Bronchial epithelial cell (primary cell): ENCODE measurements at regions not wholly inside any gene's neighbourhood (a gene's known extent, or its start where the extent isn't known, plus 50 kb on each side); places are given as distances from the start of the nearest gene placed in this dataset.

Source experiments
- DNase-seq: peaks from one replicate; pipeline ENCODE4 v3.0.0-alpha.2; 2010; ENCODE audit warnings: low read depth
- FAIRE-seq: peaks from 2 replicates; lab custom pipeline; 2011; peaks lifted over from hg19 to GRCh38; lab: Jason Lieb, UNC
- H3K27me3 ChIP-seq: 2 replicates; pipeline ENCODE4 v1.5.1; 2011; ENCODE audit warnings: low read length; ENCODE audit not compliant: control insufficient read depth, insufficient read depth
- H3K36me3 ChIP-seq: 2 replicates; pipeline ENCODE4 v1.5.1; 2011; ENCODE audit warnings: low read length; ENCODE audit not compliant: control insufficient read depth, insufficient read depth
- H3K4me3 ChIP-seq: 2 replicates; pipeline ENCODE4 v1.5.1; 2011; ENCODE audit warnings: mild to moderate bottlenecking, low read depth, low read length, control low read depth
- TF ChIP-seq, protein P1 (sequence below): IDR thresholded peaks from 2 replicates; pipeline ENCODE4 v1.5.1; 2011; ENCODE audit warnings: mild to moderate bottlenecking, moderate library complexity, low read length, control low read depth, inconsistent platforms; ENCODE audit not compliant: insufficient read depth, severe bottlenecking

DNA sequence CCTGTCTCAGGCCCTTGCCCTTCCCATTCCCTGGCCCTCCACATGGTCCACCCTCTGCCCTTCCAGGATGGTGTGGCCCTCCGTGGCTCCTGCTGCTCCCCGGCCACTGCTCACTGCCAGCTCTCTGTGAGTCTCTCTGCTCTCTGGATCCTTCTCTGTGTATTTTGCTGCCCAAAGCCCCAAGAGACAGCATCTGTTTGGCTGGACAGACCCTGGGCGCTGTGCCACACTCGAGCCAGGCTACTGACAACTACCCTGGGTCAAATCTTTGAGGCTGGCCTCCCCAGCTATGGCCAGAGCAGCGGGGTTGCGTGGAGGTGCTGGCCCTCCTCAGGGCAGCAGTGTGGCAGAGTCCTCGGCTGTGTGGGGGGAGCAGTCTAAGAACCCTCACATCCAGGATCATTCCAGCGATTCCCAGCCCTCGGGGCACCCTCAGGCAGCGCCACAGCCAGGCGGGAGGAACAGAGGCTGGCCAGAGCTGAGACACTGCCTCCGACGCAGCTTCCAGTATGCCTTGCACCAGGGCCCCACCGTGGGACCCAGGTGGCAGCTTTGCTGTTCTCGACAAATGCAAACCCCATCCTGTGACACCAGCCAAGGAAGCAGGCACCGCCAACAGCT is 139.4 kb upstream of the GLI2 start:
- DNase-seq (no peak), FAIRE-seq (no peak)
- Histone ChIP-seq H3K4me3 (no peak overlapping the region), H3K36me3 (no peaks in the 10 kb centered on the region), H3K27me3 (no peaks in the 10 kb centered on the region)
- TF ChIP-seq, protein P1, sequence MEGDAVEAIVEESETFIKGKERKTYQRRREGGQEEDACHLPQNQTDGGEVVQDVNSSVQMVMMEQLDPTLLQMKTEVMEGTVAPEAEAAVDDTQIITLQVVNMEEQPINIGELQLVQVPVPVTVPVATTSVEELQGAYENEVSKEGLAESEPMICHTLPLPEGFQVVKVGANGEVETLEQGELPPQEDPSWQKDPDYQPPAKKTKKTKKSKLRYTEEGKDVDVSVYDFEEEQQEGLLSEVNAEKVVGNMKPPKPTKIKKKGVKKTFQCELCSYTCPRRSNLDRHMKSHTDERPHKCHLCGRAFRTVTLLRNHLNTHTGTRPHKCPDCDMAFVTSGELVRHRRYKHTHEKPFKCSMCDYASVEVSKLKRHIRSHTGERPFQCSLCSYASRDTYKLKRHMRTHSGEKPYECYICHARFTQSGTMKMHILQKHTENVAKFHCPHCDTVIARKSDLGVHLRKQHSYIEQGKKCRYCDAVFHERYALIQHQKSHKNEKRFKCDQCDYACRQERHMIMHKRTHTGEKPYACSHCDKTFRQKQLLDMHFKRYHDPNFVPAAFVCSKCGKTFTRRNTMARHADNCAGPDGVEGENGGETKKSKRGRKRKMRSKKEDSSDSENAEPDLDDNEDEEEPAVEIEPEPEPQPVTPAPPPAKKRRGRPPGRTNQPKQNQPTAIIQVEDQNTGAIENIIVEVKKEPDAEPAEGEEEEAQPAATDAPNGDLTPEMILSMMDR: no peak

GRCh38 chr2:120596990-120597594 is 138.6 kb upstream of the GLI2 start:
- H3K36me3 ChIP-seq: no peaks in the 10 kb centered on the region
- no peak overlapping the region for H3K4me3 ChIP-seq
- H3K27me3 ChIP-seq: no peaks in the 10 kb centered on the region
- FAIRE-seq: peak; percentile 40
- no peak for DNase-seq
- TF ChIP-seq, protein P1: no peak

DNA sequence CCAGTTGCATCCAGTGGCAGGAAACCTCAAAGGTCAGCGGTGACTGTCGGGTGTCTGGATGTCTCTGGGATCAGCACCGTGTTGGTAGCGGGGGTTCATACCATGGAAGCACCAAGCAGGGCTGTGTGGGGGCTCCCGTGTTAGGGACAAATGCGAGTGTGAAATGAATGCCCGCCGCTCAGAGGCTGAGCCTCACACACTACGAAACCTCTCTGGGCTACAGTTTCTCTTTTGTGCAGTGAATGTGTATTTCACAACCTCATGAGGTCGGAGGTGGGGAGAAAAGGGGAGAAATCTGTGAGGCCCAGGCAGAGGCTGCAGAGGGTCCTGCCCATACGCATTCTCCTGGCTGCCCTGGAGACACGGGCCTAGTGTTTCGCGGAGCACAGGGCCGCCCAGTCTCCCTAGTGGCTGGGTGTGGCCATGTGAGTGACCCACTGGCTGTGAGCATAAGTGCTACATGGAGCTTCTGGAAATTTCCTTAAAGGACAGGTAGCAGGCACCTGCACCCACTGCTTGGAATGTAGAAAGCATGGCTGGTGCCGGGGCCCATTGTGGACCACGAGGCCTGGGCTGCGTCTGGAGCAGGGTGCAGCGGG is 138.0 kb upstream of the GLI2 start:
- peak; percentile 18 for FAIRE-seq
- no peaks in the 10 kb centered on the region for H3K27me3 ChIP-seq

DNA sequence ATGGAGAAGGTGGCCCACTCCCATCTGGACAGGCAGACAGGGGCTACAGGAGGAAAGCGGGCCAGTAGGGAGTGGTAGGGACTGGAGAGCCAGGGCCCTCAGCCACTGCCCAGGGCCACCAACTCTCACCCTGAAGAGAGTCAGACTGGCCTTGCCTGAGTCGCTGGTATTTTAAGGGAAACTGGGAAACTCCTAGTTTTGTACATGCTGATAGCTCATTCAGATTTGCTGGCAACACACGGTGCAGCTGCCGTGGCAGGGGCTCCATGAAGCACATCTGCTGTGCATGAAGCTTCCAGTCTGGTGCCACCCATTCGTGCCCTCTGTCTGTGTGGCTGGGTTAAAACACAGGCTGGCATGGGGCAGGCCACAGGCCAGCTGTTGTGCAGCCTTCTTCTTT is 137.3 kb upstream of the GLI2 start:
- no peaks in the 10 kb centered on the region for H3K36me3 ChIP-seq
- TF ChIP-seq, protein P1: no peak
- DNase-seq (no peak), FAIRE-seq (no peak)
- H3K4me3 ChIP-seq: no peak overlapping the region
- H3K27me3 ChIP-seq: no peaks in the 10 kb centered on the region

More for the DNA sequence above, 138.0 kb upstream of the GLI2 start:
- TF ChIP-seq, protein P1: no peak
- Histone ChIP-seq H3K4me3 (no peak overlapping the region), H3K36me3 (no peaks in the 10 kb centered on the region)
- DNase-seq: no peak

DNA sequence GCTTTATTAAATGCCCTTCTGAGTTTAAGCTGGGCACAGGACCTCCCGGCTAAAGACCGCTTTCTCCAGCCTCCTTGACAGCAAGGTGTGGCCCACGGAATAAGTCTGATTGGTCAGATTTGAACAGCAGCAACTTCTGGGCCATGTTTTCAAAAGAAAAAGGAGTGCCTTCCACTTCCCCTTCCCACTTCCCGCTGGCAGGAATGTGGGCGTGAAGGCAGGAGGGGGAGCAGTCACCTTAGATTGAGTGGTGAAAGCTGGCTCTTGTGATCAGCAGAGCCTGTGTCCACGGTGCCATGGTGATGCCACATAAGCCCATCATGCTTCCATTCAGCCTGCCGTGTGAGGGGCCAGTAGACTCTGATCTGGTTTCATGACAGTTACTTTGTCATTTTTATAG is 136.6 kb upstream of the GLI2 start:
- TF ChIP-seq, protein P1: no peak
- DNase-seq (no peak), FAIRE-seq (peak; percentile 62)
- Histone ChIP-seq H3K27me3 (no peaks in the 10 kb centered on the region), H3K4me3 (no peak overlapping the region), H3K36me3 (no peaks in the 10 kb centered on the region)
